Kidney (tissue), 13 donors: ENCODE measurements at regions not wholly inside any gene's neighbourhood (a gene's known extent, or its start where the extent isn't known, plus 50 kb on each side); places are given as distances from the start of the nearest gene placed in this dataset.

Experiments used
- DNase-seq, 5 donors: peaks; one replicate each; pipeline ENCODE4 v3.0.0-alpha.2; 2013 to 2020
- FAIRE-seq: peaks from 2 replicates; lab custom pipeline; 2012; peaks lifted over from hg19 to GRCh38; lab: Jason Lieb, UNC
- H3K27ac ChIP-seq, 2 donors: one replicate each; pipeline ENCODE4 v1.7.0; 2013; ENCODE audit warnings: low read depth in 2 of 2, low read length in 2 of 2, inconsistent platforms in 1 of 2
- H3K27me3 ChIP-seq: one replicate; pipeline ENCODE4 v1.7.1; 2013; ENCODE audit warnings: low read length, inconsistent platforms; ENCODE audit not compliant: control insufficient read depth, insufficient read depth
- H3K36me3 ChIP-seq, 3 donors: one replicate each; pipeline versions ENCODE4 v1.7.0 to v1.7.1; 2013; ENCODE audit warnings: low read length in 3 of 3, control low read depth in 1 of 3, inconsistent platforms in 1 of 3; ENCODE audit not compliant: insufficient read depth in 3 of 3, control insufficient read depth in 2 of 3
- H3K4me1 ChIP-seq, 3 donors: one replicate each; pipeline versions ENCODE4 v1.7.0 to v1.7.1; 2013; ENCODE audit warnings: low read length in 3 of 3, inconsistent platforms in 1 of 3, low read depth in 1 of 3; ENCODE audit not compliant: control insufficient read depth in 2 of 3, insufficient read depth in 2 of 3
- H3K4me3 ChIP-seq, 3 donors: one replicate each; pipeline versions ENCODE4 v1.7.0 to v1.8.1; 2013; ENCODE audit warnings: low read length in 3 of 3, control low read depth in 1 of 3, inconsistent platforms in 1 of 3
- H3K9ac ChIP-seq, 3 donors: one replicate each; pipeline versions ENCODE4 v1.7.0 to v1.7.1; 2013; ENCODE audit warnings: low read length in 3 of 3, control low read depth in 1 of 3, inconsistent platforms in 1 of 3
- H3K9me3 ChIP-seq, 3 donors: one replicate each; pipeline versions ENCODE4 v1.7.0 to v1.7.1; 2013; ENCODE audit warnings: low read length in 3 of 3, control low read depth in 1 of 3, inconsistent platforms in 1 of 3; ENCODE audit not compliant: control insufficient read depth in 2 of 3, insufficient read depth in 1 of 3
- CTCF ChIP-seq: IDR thresholded peaks from 3 replicates; pipeline ENCODE4 v1.5.1; 2012; ENCODE audit warnings: mild to moderate bottlenecking, moderate library complexity, borderline replicate concordance; ENCODE audit not compliant: insufficient read depth; ENCODE audit errors: extremely low read depth
- intact Hi-C: fragments of 100-400 bp; cut with DNase I; formaldehyde crosslinking; loops from one replicate; pipeline ENCODE4 v1.11.1; 2022
- donor health status: control.
- donor health status: control.
- donor health status: control.
- donor health status: control.
- donor health status: control.
- donor health status: DM: yes; HTN: yes; CAD: no.
- donor health status: Normal renal cell carcinoma (clear cell type).

- H3K9ac ChIP-seq, result no peak overlapping the region
- intact Hi-C loops, result no loop called here
- H3K27me3 ChIP-seq, result no peaks in the 10 kb centered on the region
- TF ChIP-seq CTCF, result no peak
- no peak overlapping the region for H3K4me3 ChIP-seq
- DNase-seq, result no peak
- no peaks in the 10 kb centered on the region for H3K9me3 ChIP-seq
- no peak for FAIRE-seq
- no peaks in the 10 kb centered on the region for H3K36me3 ChIP-seq
- no peaks in the 10 kb centered on the region for H3K4me1 ChIP-seq
- H3K27ac ChIP-seq, result no peak overlapping the region
Measured at GRCh38 chr7:9029681-9030530, 596.5 kb downstream of the NXPH1 start.

GRCh38 chr7:9030976-9031375 is 597.6 kb downstream of the NXPH1 start:
- FAIRE-seq (no peak), DNase-seq (peak in 1 of 5 donors; percentile 13)
- H3K36me3 ChIP-seq, result no peaks in the 10 kb centered on the region
- no peaks in the 10 kb centered on the region for H3K9me3 ChIP-seq
- H3K4me1 ChIP-seq, result no peaks in the 10 kb centered on the region
- H3K27me3 ChIP-seq, result no peaks in the 10 kb centered on the region
- intact Hi-C loops, result no loop called here
- H3K9ac ChIP-seq, result no peak overlapping the region
- no peak overlapping the region for H3K4me3 ChIP-seq
- TF ChIP-seq CTCF, result no peak
- H3K27ac ChIP-seq, result no peak overlapping the region

DNA sequence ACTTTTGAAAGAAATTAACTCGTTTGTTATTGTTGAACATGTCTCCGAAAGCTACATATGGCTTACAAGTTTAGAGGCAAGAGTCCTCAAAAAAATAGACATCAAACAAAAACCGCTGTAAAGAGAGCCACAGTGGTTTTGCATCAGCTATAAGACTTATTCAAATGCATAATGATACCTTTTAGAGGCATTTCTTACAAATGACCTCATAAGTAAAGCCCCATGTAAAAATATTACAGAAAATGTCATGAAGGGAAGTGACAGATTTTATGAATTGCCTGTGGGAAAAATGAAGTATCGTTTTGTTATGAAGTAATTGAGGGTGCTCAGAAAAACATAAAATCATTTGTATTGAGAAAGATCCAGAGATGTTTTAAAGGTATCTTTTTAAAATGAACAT is 598.0 kb downstream of the NXPH1 start:
- H3K9me3 ChIP-seq, result no peaks in the 10 kb centered on the region
- H3K4me1 ChIP-seq, result no peaks in the 10 kb centered on the region
- H3K9ac ChIP-seq, result no peak overlapping the region
- no peak overlapping the region for H3K4me3 ChIP-seq
- intact Hi-C loops, result no loop called here
- no peaks in the 10 kb centered on the region for H3K27me3 ChIP-seq
- no peaks in the 10 kb centered on the region for H3K36me3 ChIP-seq
- H3K27ac ChIP-seq, result no peak overlapping the region
- DNase-seq, result no peak
- no peak for TF ChIP-seq CTCF
- FAIRE-seq, result no peak
